Neural cell (in vitro differentiated cells): ENCODE measurements at regions not wholly inside any gene's neighbourhood (a gene's known extent, or its start where the extent isn't known, plus 50 kb on each side); places are given as distances from the start of the nearest gene placed in this dataset.

Experiments
- EP300 ChIP-seq: fragments of 450-650 bp; conservative IDR thresholded peaks from 2 replicates; pipeline ENCODE4 v1.6.1; 2014; ENCODE audit warnings: antibody characterized with exemption, mild to moderate bottlenecking, moderate library complexity; ENCODE audit not compliant: poor library complexity, severe bottlenecking
- EZH2 ChIP-seq: fragments of 200-600, 300-800 bp; shearing (Covaris generic), sonication (generic); IDR thresholded peaks from 2 replicates; pipeline ENCODE4 v1.6.1; 2014; ENCODE audit warnings: antibody characterized with exemption, low read length, borderline replicate concordance, mild to moderate bottlenecking; ENCODE audit not compliant: insufficient read depth, poor library complexity, severe bottlenecking
- POLR2AphosphoS5 ChIP-seq: IDR thresholded peaks from 2 replicates; pipeline ENCODE4 v1.6.1; 2012
- REST ChIP-seq: IDR thresholded peaks from 2 replicates; pipeline ENCODE4 v1.6.1; 2012; ENCODE audit warnings: borderline replicate concordance
- SMC3 ChIP-seq: fragments of 450-650 bp; conservative IDR thresholded peaks from 2 replicates; pipeline ENCODE4 v1.6.1; 2014; ENCODE audit warnings: antibody characterized with exemption, mild to moderate bottlenecking, moderate library complexity; ENCODE audit not compliant: poor library complexity
- TAF1 ChIP-seq: IDR thresholded peaks from 2 replicates; pipeline ENCODE4 v1.6.1; 2012; ENCODE audit warnings: low read depth
- TF ChIP-seq, protein P1 (sequence below): fragments of 450-650 bp; IDR thresholded peaks from 2 replicates; pipeline ENCODE4 v1.5.1; 2014; ENCODE audit warnings: antibody characterized with exemption, mild to moderate bottlenecking, moderate library complexity; ENCODE audit not compliant: poor library complexity, severe bottlenecking

DNA sequence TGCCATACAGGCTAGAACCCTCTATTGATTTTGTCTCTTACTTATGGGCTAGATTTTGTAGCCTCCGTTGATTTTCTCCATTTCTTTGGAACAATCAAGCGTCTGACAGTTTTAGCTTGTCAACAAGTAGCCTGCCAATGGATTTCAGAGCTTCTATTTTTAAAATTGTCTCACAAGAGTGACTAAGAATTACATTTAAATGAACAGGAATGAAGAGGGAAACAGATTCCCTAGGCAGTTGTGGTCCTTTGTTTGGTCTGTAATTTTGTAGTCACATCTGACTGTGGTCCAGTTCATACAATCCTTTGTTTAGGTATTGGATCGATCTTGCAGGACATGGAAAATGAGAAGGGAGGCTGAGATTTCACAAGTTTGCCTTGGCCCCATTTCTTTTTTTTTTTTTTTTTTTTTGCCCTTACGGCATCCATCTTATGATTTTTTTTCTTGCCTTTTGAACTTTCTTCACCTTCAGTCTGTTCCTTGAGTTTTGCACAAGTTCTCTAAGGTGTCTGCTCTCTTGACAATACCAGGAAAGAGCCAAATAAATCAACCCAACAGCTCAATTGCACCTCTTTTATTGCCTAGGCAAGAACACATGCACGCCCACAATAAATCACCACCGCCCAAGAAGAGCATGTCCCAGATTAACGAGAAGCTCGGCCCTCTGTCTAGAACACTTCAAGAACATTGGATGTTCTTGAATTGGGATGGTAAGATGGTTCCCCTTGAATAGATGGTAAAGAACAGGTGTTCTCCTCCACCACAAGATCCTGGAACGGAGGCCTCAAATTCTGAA is 86.5 kb upstream of the EGFL6 start:
- TF ChIP-seq POLR2AphosphoS5 (no peak), REST (no peak), TAF1 (no peak), SMC3 (no peak), EZH2 (no peak), EP300 (no peak)
- TF ChIP-seq, protein P1, sequence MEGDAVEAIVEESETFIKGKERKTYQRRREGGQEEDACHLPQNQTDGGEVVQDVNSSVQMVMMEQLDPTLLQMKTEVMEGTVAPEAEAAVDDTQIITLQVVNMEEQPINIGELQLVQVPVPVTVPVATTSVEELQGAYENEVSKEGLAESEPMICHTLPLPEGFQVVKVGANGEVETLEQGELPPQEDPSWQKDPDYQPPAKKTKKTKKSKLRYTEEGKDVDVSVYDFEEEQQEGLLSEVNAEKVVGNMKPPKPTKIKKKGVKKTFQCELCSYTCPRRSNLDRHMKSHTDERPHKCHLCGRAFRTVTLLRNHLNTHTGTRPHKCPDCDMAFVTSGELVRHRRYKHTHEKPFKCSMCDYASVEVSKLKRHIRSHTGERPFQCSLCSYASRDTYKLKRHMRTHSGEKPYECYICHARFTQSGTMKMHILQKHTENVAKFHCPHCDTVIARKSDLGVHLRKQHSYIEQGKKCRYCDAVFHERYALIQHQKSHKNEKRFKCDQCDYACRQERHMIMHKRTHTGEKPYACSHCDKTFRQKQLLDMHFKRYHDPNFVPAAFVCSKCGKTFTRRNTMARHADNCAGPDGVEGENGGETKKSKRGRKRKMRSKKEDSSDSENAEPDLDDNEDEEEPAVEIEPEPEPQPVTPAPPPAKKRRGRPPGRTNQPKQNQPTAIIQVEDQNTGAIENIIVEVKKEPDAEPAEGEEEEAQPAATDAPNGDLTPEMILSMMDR = no peak
